ENCODE measurements at regions not wholly inside any gene's neighbourhood (a gene's known extent, or its start where the extent isn't known, plus 50 kb on each side); places are given as distances from the start of the nearest gene placed in this dataset.
"Not testable (repeated sequence)": the region's sequence is repeated elsewhere in the genome, so short reads cannot be mapped to it uniquely, and the experiment has no call there.

DNA sequence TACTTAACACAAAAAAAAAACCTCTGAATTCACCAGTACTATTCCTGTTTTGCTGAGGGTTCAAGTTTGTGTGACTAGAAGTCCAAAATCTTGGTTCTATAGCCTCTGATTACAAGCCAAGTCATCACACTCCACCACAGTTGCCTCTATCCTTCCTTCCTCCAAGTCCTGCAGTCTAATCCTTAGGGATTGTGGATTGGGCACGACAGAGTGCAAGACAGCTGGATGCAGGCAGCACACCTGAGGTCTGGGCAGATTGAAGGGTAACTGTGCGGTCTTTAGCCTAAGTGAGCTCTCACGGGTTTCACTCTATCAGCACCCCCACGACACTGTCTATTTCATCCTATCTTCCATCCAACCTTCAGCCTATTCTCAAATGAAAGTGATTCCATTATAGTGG is 299.4 kb upstream of the ID2 start:
- FAIRE-seq = no peak

DNA sequence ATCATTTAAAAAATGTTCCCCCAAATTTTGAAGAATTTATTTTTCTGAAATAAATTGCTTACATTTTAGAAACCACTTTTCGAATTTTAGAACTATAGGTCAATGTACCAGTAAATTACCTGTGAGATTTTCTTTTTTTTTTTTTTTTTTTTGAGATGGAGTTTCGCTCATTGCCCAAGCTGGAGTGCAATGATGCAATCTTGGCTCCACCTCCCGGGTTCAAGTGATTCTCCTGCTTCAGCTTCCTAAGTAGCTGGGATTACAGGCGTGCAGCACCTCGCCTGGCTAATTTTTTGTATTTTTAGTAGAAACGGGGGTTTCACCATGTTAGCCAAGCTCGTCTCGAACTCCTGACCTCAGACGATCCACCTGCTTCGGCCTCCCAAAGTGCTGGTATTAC is 295.1 kb upstream of the ID2 start:
- not testable (repeated sequence) for DNase-seq (ENCODE audit: insufficient read length, low spot score); FAIRE-seq

More for the DNA sequence above, 299.4 kb upstream of the ID2 start:
- no peak for DNase-seq (ENCODE audit: insufficient read length, low spot score)

DNA sequence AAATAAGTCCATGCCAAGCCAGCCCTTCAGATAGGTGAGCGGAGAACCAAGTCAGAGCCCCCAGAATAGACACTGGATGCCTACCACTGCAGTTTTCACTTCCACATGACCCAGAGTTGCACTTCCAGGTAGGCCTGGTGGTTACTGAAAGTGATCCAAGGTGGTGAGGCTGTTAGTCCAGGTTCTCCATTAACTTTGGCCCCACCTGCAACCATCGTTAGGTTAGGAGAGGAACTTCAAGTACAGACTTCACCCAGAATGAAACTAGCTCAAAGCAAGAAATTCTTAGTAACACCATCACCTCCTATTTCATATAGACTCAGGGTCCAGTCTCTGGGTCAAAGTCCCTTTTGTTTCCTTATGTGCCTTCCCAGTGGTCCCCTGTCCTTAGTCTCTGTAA is 293.1 kb upstream of the ID2 start:
- FAIRE-seq = peak; percentile 75
- no peak for DNase-seq (ENCODE audit: insufficient read length, low spot score)

DNA sequence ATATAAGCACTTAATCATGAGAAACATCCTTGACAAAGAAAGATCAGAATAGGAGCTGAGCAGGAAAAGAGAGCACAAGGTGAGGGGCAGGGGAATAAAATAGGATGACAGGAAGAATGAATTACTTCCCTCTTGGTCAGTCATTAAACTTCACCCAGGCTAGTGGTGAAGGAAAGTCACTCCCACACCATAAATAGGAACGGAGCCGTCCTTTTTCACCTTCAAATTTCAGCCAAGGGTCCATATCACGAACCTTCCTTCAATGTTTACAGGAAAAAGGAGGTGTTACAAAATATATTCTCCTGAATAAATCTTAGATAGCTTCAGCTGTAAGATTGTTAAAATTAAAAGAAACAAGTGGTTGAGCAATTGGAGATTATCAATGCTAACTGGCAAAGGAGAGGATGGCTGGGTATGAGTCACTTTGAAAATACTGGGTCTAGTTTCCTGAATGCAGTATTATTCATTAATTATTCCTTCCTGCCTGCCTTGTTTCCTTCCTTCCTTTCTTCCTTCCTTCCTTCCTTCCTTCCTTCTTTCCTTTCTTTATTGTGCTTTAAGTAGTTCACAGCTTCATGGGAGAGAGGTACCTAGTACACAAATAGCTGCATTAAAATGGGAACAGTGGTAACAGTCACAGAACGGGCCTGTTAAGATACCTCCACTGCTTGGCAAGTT is 292.3 kb upstream of the ID2 start:
- no peak for FAIRE-seq
- no peak for DNase-seq (ENCODE audit: insufficient read length, low spot score)

DNA sequence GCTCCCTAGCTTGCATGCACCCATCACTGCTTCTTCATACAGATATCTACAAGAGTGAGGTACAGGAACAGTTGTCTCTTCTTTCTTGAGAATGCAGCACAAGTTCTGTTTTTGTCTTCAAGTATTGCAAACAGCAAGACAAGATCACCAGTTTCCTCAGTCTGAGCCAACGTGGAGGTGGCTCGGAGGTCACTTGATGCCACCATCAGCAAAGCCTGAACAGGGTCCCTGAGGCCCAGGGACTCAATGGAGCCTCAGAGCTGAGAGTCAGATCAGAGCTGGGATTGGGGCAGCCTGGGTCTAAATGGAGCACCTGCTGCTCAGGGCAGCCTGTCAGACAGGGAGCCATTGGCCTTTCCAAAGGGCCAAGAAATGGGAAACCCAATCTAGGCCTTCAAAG is 290.7 kb upstream of the ID2 start:
- DNase-seq (ENCODE audit: insufficient read length, low spot score) (no peak), FAIRE-seq (no peak)

DNA sequence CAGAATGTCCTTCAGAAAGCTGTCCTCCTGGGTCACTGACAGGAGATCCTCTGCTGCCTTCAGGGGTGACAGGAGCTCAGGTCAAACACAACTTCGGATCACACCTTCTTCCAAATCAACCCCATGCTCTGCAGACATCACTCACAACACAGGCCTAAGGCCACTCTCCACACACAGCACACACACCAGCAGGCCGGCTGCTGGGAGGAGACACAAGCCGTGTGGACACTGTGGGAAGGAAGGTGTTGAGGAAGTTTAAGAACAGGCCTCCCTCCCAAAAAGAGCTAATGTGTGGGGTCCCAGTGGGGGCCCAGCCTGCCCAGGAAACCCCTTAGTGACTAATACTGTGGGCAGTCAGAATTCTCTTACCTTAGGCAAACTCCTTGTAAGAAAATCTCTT is 290.3 kb upstream of the ID2 start:
- no peak for FAIRE-seq

DNA sequence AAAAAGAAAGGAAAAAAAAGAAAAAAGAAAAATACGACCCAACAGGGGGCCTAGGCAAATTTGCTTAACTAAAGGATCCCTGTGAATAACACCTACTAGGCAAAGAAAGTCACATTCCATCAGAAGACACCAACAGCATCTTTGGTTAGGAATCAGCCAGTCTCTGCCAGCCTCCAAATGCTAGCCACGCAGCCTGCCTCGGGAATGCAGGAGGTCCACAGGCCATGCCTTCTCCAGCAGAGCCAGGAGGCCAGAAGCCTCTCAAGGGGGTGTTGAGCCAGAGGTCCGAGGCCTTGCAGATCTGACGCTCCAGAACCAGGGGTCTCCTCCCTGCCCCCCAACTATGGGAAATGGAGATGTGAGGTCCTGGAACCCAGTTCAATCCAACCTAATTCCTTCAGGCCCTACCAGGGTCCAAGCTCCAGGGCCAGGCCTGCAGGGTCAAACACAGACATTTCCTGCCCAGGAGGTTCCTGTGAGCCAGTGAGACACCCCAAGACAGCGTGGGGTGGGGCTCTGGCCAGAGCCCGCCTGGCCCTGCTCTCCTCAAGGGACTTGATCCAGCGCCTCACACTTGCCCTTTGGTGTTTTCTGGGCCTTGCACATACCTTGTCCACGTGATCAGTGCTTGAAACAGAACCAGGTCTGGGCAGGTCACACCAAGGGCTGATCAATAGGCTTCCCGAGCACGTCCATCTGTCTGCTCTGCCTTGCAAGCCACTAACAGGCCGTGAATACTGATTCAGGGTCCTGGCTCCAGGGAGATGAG is 289.6 kb upstream of the ID2 start:
- no peak for FAIRE-seq
- no peak for DNase-seq (ENCODE audit: insufficient read length, low spot score)

More for the DNA sequence above, 290.3 kb upstream of the ID2 start:
- no peak for DNase-seq (ENCODE audit: insufficient read length, low spot score)

DNA sequence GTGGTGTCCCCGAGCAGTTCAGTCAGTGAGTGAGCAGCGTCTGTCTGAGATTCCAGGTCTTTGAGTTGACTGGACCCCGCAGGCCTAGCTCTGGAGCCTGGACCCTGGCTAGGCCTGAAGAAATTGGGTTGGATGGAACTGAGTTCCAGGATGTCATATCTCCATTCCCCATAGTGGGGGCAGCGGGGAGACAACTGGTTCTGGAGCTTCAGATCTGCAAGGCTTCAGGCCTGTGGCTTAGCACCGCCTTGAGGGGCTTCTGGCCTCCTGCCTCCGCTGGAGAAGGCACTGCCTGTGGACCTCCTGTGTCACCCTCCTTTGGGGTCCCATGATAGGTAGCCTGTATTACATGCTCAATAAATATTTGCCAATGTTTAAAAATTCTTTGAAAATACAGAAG is 288.4 kb upstream of the ID2 start:
- no peak for DNase-seq (ENCODE audit: insufficient read length, low spot score)
- no peak for FAIRE-seq

DNA sequence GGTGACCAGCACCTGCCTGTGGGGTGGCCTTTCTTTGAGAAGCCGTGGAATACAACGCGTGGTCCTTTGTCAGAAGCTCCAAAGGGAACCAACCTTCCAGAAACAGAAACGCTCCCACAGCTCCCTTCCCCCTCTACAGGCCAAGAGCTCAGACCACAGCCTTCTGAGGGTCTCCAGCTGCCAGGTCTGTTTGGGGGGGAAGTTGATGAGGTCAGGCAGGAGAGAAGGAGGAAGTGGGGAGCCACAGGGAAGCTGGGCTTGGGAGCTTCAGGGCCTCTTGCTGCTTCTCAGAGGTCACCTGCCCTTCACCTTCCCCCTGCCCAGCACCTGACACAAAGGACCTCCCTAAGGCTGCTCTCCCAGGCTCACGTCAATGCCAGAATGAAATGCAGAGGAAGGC is 287.7 kb upstream of the ID2 start:
- FAIRE-seq = no peak
- no peak for DNase-seq (ENCODE audit: insufficient read length, low spot score)

DNA sequence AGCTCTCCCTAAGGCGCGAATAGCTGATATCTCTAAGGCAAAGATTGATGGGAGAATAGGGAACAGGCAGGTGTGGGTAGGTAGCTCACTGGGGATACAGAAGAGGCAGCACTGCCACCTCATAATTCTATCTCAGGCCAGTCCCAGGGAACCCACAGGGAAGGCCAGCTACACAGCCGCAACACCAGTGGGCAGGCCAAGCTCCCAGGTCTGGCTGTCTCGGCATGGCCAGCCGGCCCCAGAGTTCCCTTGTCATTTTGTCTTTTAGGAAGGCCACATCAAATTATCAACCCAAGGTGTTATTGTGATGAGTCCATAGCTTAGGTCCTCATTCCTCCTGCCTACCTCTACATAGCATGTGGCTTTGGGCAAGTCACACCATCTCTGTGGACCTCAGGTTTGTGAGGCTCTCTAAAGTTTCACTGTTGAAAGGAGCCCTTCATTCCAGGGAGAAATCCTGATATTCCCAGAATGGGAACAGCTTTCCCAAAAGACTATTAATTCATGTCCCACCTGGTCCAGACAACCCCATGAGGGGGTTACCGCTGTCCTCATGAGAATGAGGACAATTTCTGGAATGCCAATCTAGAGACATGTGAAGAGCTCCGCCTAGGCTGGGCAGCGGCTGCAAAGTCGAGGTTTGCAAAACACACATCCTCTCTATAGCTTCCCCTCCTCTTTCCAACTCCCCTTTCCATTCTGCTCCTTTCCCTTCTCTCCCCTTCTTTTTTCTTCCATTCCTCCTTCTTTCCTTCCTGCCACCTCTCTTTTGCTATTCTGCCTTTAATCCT is 287.1 kb upstream of the ID2 start:
- FAIRE-seq (no peak), DNase-seq (ENCODE audit: insufficient read length, low spot score) (no peak)

DNA sequence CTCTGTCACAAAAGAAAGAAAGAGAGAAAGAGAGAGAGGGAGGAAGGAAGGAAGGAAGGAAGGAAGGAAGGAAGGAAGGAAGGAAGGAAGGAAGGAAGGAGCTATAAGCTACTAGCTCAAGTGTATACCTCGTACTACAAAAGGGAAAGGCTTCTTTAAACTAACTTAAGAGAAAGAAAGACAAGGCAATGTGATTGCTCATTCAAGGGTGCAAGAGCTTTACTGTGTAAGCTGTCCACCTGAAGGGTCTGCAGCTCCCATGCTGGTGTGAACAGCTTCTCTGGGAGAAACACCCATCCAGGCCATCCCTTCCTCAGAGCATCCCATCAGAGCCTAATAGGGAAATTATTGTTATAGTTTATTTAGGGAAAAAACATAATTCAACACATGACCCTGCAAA is 286.1 kb upstream of the ID2 start:
- no peak for DNase-seq (ENCODE audit: insufficient read length, low spot score)
- FAIRE-seq = no peak

DNA sequence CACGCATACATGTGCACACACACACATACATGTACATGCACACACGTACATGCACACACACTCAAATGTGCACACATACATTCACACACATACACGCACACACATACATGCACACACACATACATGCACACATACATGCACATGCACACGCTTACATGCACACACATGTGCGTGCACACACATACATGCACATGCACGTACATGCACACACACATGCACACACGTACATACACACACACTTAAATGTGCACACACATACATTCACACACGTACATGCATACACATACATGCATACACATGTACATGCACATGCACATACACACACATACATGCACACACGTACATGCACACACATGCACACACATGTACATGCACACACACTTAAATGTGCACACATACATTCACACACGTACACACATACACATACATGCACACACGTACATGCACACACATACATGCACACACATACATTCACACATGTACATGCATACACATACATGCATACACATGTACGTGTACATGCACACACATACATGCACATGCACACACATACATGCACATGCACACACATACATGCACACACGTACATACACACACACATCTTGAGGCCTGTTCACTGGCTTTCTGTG is 283.7 kb upstream of the ID2 start:
- FAIRE-seq = no peak
- DNase-seq (ENCODE audit: insufficient read length, low spot score) = no peak

DNA sequence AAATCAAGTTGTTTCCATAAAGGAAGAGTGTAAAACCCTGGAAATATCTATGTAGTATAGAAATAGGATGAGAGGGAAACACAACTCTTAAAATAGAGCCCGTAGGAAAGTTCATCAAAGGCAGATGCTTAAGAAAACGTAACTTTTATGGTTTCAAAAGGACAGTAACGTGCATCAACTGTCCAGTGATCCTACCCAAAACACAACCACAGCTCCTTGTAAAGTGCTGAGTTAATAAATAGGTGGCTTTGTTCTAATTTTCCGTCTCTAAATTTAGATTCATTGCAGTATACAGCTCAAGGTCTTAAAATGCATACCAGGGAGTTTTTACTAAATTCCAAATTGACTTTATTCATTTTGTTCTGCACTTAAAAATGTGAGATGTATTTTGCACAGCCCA is 282.1 kb upstream of the ID2 start:
- DNase-seq (ENCODE audit: insufficient read length, low spot score) (no peak), FAIRE-seq (no peak)

DNA sequence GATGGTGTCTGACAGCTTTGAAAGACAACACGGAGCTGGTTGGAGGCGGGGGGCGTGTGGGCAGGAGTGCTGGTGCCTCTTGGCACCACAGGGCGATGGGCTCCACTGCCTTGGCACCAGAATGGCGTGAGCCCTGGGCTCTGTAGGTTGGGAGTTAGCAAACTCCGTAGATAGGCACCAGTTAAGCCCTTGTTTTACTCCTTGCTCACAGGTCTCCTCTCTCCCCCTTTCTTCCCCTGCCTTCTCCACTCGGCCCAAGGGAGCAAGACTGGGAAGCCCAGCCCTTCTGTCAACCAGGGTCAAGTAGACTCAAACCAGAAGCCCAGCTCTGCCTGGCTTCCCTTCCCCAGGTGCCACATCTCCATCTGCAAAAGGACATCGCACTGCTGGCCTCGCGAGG is 281.7 kb upstream of the ID2 start:
- FAIRE-seq (no peak), DNase-seq (ENCODE audit: insufficient read length, low spot score) (no peak)

DNA sequence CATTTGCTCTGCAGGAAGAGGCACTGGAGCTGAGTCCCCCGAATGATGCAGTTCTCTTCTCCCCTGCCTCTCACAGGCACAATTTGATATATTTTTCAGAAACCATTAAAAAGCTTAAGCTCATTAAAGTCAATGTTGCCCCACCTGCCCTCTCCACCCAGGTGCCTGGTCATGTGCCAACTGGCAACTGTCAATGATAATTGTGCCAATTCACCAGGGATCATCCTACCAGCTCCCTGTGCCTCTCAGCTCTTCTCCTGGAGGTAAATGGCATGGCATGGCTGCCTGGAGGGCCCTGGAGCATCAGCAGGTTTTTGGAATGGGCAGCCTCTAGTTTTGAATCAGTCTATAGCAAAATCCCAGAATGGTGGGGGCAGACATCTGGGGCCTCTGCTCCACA is 279.6 kb upstream of the ID2 start:
- DNase-seq (ENCODE audit: insufficient read length, low spot score) (no peak), FAIRE-seq (no peak)

DNA sequence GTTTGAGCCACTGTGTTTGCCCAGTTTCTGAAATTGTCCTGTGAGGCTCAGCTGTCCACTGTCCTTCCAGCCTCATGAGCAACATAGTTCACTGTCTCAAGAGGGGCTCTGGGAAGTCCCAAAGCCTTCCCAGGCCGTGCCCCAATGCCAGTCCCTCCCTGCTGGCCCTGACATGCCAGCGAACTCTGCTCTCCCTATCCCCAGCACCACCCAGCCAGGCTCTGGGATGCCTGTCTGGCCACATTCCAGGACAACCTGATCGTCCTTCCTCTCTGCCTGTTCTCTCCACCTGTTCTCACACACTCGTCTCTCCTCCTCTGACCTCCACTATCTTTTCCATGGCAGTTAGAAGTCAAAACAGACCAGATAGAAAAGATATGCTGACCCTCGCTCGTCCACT is 278.0 kb upstream of the ID2 start:
- FAIRE-seq = no peak
- no peak for DNase-seq (ENCODE audit: insufficient read length, low spot score)

DNA sequence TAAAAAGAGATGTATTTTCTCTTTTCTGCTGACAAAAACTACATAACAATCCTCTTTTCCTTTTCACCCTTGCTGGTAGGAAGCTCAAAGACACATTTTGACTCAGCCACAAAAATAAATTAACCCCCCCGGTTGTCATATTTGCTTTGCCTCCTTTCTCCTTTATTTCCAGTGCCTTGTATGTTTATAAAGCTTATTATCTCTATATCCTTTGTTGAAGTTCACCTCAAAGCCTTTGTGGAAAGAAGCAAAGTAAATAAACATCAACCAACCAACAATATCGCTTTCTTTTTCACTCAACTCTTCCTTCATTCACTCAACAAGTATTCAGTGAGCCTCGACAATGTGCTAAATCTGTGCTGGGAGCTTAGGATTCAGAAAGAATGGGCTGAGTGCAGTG is 276.5 kb upstream of the ID2 start:
- no peak for DNase-seq (ENCODE audit: insufficient read length, low spot score)
- FAIRE-seq = no peak

DNA sequence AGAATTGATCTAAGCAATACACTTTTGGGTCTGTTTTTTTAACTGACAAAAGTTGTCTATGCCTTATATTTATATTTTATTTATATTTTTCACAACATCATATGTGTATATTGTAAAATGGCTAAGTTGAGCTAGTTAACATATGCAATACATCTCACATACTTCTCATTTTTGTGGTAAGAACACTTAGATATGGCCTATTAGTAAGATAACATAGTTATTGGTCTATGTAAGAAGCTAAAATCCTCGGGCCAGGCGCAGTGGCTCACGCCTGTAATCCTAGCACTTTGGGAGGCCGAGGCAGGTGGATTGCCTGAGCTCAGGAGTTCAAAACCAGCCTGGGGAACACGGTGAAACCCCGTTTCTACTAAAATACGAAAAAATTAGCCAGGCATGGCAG is 275.6 kb upstream of the ID2 start:
- DNase-seq (ENCODE audit: insufficient read length, low spot score) (no peak), FAIRE-seq (no peak)

DNA sequence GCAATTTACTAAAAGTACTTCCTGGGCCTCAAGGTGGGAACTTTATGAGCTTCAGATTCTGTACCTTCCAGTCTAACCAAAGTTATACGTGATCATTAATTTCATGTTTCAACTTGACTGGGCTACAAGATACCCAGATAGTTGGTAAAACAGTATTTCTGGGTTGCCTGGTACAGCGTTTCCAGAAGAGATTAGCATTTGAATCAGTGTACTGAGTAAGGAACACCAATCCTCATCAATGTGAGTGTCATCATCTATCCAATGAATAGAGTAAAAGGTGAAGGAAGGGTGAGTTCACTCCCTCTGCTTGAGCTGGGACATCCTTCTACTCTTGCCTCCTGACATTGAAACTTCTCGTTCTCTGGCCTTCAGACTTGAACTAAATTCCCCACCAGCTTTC is 274.5 kb upstream of the ID2 start:
- no peak for DNase-seq (ENCODE audit: insufficient read length, low spot score)
- no peak for FAIRE-seq

DNA sequence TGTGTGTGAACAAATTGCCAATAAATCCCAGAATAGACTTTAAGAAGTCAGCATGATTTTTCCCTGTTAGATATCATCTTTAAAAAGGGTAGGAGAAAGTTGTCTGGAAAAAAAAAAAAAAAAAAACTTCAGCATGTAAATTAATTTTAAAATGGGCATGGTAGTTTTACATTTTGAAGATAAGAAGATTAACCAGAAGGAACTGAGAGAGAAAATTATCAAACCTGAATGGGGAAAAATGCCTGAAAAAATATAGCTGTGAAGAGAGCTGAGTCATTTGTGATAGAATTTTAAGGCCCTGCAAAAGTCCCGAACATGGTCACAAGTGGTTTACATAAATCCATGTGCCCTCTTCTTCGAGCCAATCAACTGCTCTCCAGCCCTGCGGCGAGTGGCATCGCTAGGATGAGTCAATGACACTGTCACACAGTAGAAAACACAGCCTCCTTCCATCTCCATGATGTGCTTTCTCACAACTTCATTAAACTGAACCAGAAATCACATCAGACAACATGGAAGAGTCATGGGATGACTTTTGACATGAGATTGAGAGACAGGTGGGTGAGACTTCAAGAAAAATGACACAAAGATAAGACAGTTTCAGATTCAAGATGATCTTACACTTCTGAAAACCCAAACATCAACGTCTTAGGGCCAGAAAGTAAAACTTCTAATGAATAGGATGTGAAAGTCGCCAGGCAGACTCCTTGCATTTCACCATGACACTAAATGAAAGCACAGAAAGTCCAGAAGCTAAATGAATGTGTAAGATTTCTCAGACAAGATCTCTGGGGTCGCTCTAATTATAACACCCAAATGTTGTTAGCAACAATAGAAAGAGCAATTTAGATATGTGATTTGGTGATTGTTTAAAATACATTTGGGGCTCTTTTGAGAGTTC is 273.0 kb upstream of the ID2 start:
- DNase-seq (ENCODE audit: insufficient read length, low spot score) (peak; percentile 40), FAIRE-seq (peak; percentile 99)

All from GM19239 (cell line).